ENCODE measurements at regions not wholly inside any gene's neighbourhood (a gene's known extent, or its start where the extent isn't known, plus 50 kb on each side); places are given as distances from the start of the nearest gene placed in this dataset.
"Not testable (repeated sequence)": the region's sequence is repeated elsewhere in the genome, so short reads cannot be mapped to it uniquely, and the experiment has no call there.

DNA sequence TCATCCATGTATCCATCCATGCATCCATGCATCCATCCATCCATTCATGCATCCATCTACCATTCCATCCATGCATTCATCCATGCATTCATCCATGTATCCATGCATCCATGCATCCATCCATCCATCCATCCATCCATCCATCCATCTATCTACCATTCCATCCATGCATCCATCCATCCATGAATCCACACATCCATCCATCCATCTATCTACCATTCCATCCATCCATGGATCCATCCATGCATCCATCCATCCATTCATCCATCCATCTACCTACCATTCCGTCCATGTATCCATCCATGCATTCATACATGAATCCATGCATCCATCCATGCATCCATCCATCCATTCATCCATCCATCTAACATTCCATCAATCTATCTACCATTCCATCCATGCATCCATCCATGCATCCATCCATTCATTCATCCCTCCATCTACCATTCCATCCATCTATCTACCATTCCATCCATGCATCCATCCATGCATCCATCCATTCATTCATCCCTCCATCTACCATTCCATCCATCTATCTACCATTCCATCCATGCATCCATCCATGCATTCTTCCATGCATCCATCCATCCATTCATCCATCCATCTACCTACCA, 257.2 kb downstream of the CRLF2 start:
- H3K9ac ChIP-seq (ENCODE audit: low read depth, low read length); H2AFZ ChIP-seq (replicated peaks; ENCODE audit: low read length, poor library complexity); H3K79me1 ChIP-seq (ENCODE audit: low read depth in 1 of 2, low read length in 2 of 2); H2AK5ac ChIP-seq (ENCODE audit: low read depth, low read length); BruUV-seq (replicated peaks); H3K23ac ChIP-seq (ENCODE audit: low read depth, low read length); H2BK5ac ChIP-seq (ENCODE audit: low read depth, low read length, poor library complexity, severe bottlenecking); intact Hi-C loops (cut with micrococcal nuclease); dilution Hi-C loops (cut with HindIII; ENCODE audit: low sequenced_read_pairs, unreplicated experiment); H3K36me3 ChIP-seq (ENCODE audit: control insufficient read depth, insufficient read depth, low read length); H3K4me3 ChIP-seq (ENCODE audit: insufficient read depth, low read depth, low read length); POLR2A ChIA-PET (ENCODE audit: unreplicated experiment); H2AK9ac ChIP-seq (replicated peaks; ENCODE audit: low read depth, low read length, poor library complexity); CTCF ChIA-PET; DNase-seq; ATAC-seq (ENCODE audit: low read depth); H4K8ac ChIP-seq (ENCODE audit: low read depth in 2 of 2, low read length in 2 of 2); H3K9me1 ChIP-seq (ENCODE audit: insufficient read depth, low read length); H4K20me1 ChIP-seq (ENCODE audit: insufficient read depth, low read length); H4K5ac ChIP-seq (ENCODE audit: low read depth, low read length); H3K27me3 ChIP-seq (ENCODE audit: control insufficient read depth, insufficient read depth, low read length); H3K18ac ChIP-seq (ENCODE audit: low read depth, low read length); H3K27ac ChIP-seq (ENCODE audit: insufficient read depth, low read length); H2BK20ac ChIP-seq (ENCODE audit: low read depth, low read length); H3K4me1 ChIP-seq (ENCODE audit: control insufficient read depth, insufficient read depth, low read length); H2BK120ac ChIP-seq (ENCODE audit: low read depth, low read length); H3K56ac ChIP-seq (ENCODE audit: extremely low read depth, insufficient read depth, low read length); H2BK15ac ChIP-seq (ENCODE audit: low read depth, low read length); H3K4ac ChIP-seq (ENCODE audit: low read depth, low read length); H4K91ac ChIP-seq (ENCODE audit: insufficient read depth, low read depth, low read length); H3K4me2 ChIP-seq (ENCODE audit: low read depth, low read length); in situ Hi-C loops (cut with MboI; ENCODE audit: low sequenced_read_pairs); H3K14ac ChIP-seq (replicated peaks; ENCODE audit: low read depth, low read length): not testable (repeated sequence)
- peaks cover 21% of the 10 kb centered on the region for H3K9me3 ChIP-seq (ENCODE audit: control insufficient read depth, insufficient read depth, low read length)
- 9% methylated on average over 1 of the region's 1 CpG; no CpG with 5 or more reads in 1 of the 2 experiments for WGBS, 2 experiments (ENCODE audit: extremely low coverage in 2 of 2, insufficient read length in 1 of 2)
